OCI-M2 (cell line): ENCODE measurements at regions not wholly inside any gene's neighbourhood (a gene's known extent, or its start where the extent isn't known, plus 50 kb on each side); places are given as distances from the start of the nearest gene placed in this dataset.
"Not testable (repeated sequence)": the region's sequence is repeated elsewhere in the genome, so short reads cannot be mapped to it uniquely, and the experiment has no call there.

ENCODE experiments used
- DNase-seq: peaks from one replicate; lab custom pipeline; 2025; ENCODE audit not compliant: unreplicated experiment; lab: John Stamatoyannopoulos, UW

- no peak for DNase-seq
Measured at GRCh38 chr10:56547163-56547562, 186.1 kb upstream of the ZWINT start.

GRCh38 chr10:56537984-56538383, 176.9 kb upstream of the ZWINT start:
- no peak for DNase-seq

GRCh38 chr10:56522166-56522565, 161.1 kb upstream of the ZWINT start:
- DNase-seq: no peak

GRCh38 chr10:56508562-56508961, 147.5 kb upstream of the ZWINT start:
- no peak for DNase-seq

- DNase-seq: no peak
Measured at GRCh38 chr10:56507033-56507432, 146.0 kb upstream of the ZWINT start.

- DNase-seq: no peak
Measured at GRCh38 chr10:56505555-56505954, 144.5 kb upstream of the ZWINT start.

GRCh38 chr10:56496186-56496486, 135.1 kb upstream of the ZWINT start:
- DNase-seq: no peak

GRCh38 chr10:56487746-56488145, 126.7 kb upstream of the ZWINT start:
- no peak for DNase-seq

- no peak for DNase-seq
Measured at GRCh38 chr10:56481521-56482091, 120.5 kb upstream of the ZWINT start.

GRCh38 chr10:56472978-56473377, 111.9 kb upstream of the ZWINT start:
- DNase-seq: no peak

- DNase-seq: no peak
Measured at GRCh38 chr10:56470701-56471100, 109.6 kb upstream of the ZWINT start.

GRCh38 chr10:56469482-56469881, 108.4 kb upstream of the ZWINT start:
- DNase-seq: no peak

- no peak for DNase-seq
Measured at GRCh38 chr10:56466005-56466404, 104.9 kb upstream of the ZWINT start.

GRCh38 chr10:56449770-56450169, 88.7 kb upstream of the ZWINT start:
- no peak for DNase-seq

GRCh38 chr10:56447613-56448012, 86.6 kb upstream of the ZWINT start:
- not testable (repeated sequence) for DNase-seq

GRCh38 chr10:56441337-56441736, 80.3 kb upstream of the ZWINT start:
- DNase-seq: not testable (repeated sequence)
